ENCODE measurements at regions not wholly inside any gene's neighbourhood (a gene's known extent, or its start where the extent isn't known, plus 50 kb on each side); places are given as distances from the start of the nearest gene placed in this dataset.

- Histone ChIP-seq H3K4me3 (no peak overlapping the region), H3K27me3 (no peaks in the 10 kb centered on the region), H3K4me1 (no peaks in the 10 kb centered on the region), H3K36me3 (no peaks in the 10 kb centered on the region), H3K27ac (no peak overlapping the region), H3K9me3 (peaks cover 0 to 4% (median 0%) of the 10 kb centered on the region in 3 donors)
- intact Hi-C loops (cut with DNase I; ENCODE audit: low total_unique reads): no loop called here
- DNase-seq: no peak
- TF ChIP-seq, protein P1, sequence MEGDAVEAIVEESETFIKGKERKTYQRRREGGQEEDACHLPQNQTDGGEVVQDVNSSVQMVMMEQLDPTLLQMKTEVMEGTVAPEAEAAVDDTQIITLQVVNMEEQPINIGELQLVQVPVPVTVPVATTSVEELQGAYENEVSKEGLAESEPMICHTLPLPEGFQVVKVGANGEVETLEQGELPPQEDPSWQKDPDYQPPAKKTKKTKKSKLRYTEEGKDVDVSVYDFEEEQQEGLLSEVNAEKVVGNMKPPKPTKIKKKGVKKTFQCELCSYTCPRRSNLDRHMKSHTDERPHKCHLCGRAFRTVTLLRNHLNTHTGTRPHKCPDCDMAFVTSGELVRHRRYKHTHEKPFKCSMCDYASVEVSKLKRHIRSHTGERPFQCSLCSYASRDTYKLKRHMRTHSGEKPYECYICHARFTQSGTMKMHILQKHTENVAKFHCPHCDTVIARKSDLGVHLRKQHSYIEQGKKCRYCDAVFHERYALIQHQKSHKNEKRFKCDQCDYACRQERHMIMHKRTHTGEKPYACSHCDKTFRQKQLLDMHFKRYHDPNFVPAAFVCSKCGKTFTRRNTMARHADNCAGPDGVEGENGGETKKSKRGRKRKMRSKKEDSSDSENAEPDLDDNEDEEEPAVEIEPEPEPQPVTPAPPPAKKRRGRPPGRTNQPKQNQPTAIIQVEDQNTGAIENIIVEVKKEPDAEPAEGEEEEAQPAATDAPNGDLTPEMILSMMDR (IDR thresholded peaks at IDR 0.05): no peak
These were observed 173.7 kb downstream of the PWWP3B start for GRCh38 chrX:106341823-106342222.

DNA sequence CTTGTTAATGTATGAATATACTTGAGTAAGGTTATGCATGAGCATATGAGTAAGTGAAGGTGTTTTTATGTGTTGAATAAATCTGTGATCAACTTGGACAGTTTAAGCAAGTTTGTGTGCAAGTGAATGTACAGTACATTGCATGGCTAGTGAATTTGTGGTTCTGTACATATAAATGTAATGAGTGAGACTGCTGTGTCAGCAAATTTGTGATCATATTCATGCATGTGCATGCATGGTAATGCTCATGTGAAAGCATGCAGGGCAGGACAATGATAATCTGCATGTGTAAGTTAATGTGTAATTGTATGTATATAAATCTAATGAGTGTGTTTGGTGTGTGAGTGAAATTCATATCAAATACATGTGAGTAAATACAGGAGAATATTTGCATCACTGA is 188.5 kb downstream of the PWWP3B start:
- DNase-seq: no peak
- Histone ChIP-seq H3K27ac (no peak overlapping the region), H3K36me3 (no peaks in the 10 kb centered on the region), H3K4me1 (no peaks in the 10 kb centered on the region), H3K4me3 (no peak overlapping the region), H3K27me3 (no peaks in the 10 kb centered on the region), H3K9me3 (no peaks in the 10 kb centered on the region)
- intact Hi-C loops (cut with DNase I; ENCODE audit: low total_unique reads): no loop called here
- TF ChIP-seq, protein P1 (IDR thresholded peaks at IDR 0.05): no peak

GRCh38 chrX:106363214-106363613 is 195.1 kb downstream of the PWWP3B start:
- intact Hi-C loops (cut with DNase I; ENCODE audit: low total_unique reads): loop anchor here (10.0 kb wide), 1 partner anchor 872 kb away; no protein-coding TSS in a partner anchor
- no peak overlapping the region for H3K4me3 ChIP-seq
- H3K4me1 ChIP-seq: no peaks in the 10 kb centered on the region
- TF ChIP-seq, protein P1 (IDR thresholded peaks at IDR 0.05): no peak
- DNase-seq: no peak
- no peak overlapping the region for H3K27ac ChIP-seq
- H3K36me3 ChIP-seq: no peaks in the 10 kb centered on the region
- H3K9me3 ChIP-seq: no peaks in the 10 kb centered on the region
- no peaks in the 10 kb centered on the region for H3K27me3 ChIP-seq

DNA sequence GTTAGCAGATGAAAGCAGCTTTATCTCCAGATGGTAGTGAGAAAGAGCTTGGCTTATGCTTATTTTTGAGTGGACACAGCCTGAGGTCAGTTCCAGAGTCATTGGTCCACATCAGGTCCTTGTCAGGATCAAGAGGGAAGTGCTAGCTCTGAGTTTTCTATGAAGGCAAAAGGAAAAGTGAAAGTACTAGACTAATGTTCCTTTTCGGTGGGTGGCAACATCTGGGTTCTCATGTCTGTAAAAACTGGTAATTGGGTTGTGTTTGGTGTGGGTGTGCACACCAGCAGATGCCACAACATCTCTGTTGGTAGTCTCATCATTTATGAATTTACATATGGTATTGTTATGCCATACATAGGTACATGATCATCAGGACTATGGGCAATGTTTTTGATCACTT is 210.5 kb downstream of the PWWP3B start:
- Histone ChIP-seq H3K27me3 (no peaks in the 10 kb centered on the region), H3K4me3 (no peak overlapping the region), H3K9me3 (peaks cover 0 to 9% (median 0%) of the 10 kb centered on the region in 3 donors), H3K27ac (no peak overlapping the region), H3K4me1 (no peaks in the 10 kb centered on the region), H3K36me3 (no peaks in the 10 kb centered on the region)
- intact Hi-C loops (cut with DNase I; ENCODE audit: low total_unique reads): no loop called here
- no peak for DNase-seq
- TF ChIP-seq, protein P1 (IDR thresholded peaks at IDR 0.05): no peak

DNA sequence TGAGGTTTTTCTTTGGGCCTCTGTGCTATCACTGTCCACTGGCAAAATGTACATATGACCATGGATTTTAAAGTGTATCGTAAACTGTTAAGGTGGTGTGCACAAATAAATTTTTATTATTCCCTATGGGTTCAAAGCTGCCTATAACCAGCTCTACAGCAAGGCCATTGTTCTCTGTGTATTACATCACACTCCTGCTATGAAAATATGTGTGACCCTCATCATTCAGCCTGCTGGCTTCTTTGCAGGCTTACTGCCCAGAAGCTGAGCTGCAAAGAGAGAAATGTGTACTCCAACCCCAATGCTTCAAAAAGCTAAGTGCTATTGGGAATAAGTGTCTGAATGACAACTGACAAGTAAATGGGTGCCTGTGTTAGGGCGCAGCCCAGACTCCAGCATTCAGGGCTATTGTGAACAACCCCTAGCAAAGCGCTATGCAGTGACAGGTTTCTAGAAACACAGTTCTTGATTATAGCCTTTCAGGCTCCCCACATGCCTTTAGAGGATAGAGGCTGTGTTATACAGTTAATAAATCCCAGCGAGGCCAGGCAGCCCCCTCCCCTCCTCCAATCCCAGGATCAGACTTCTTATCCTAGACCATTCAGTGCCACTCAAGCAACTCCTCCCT is 220.4 kb upstream of the RADX start:
- intact Hi-C loops (cut with DNase I; ENCODE audit: low total_unique reads): no loop called here

More for the DNA sequence above, 220.4 kb upstream of the RADX start:
- Histone ChIP-seq H3K4me1 (no peaks in the 10 kb centered on the region), H3K27ac (no peak overlapping the region), H3K9me3 (no peaks in the 10 kb centered on the region), H3K27me3 (no peaks in the 10 kb centered on the region), H3K36me3 (no peaks in the 10 kb centered on the region), H3K4me3 (no peak overlapping the region)
- TF ChIP-seq, protein P1 (IDR thresholded peaks at IDR 0.05): no peak
- no peak for DNase-seq

Measured in tibial artery (tissue), 4 donors.